ENCODE measurements at regions not wholly inside any gene's neighbourhood (a gene's known extent, or its start where the extent isn't known, plus 50 kb on each side); places are given as distances from the start of the nearest gene placed in this dataset.

- DNase-seq (ENCODE audit: low spot score) = no peak
Measured at GRCh38 chr3:59698091-59698490, 648.3 kb upstream of the CFAP20DC start.

GRCh38 chr3:59696783-59697182 lies 647.0 kb upstream of the CFAP20DC start:
- no peak for DNase-seq (ENCODE audit: low spot score)

GRCh38 chr3:59695860-59696259 lies 646.0 kb upstream of the CFAP20DC start:
- DNase-seq (ENCODE audit: low spot score) = no peak

GRCh38 chr3:59692117-59692516 lies 642.3 kb upstream of the CFAP20DC start:
- DNase-seq (ENCODE audit: low spot score) = no peak

GRCh38 chr3:59690886-59691285 lies 641.1 kb upstream of the CFAP20DC start:
- DNase-seq (ENCODE audit: low spot score) = no peak

GRCh38 chr3:59688636-59689035 lies 638.8 kb upstream of the CFAP20DC start:
- DNase-seq (ENCODE audit: low spot score) = no peak

- no peak for DNase-seq (ENCODE audit: low spot score)
Measured at GRCh38 chr3:59685432-59685831, 635.6 kb upstream of the CFAP20DC start.

- no peak for DNase-seq (ENCODE audit: low spot score)
Measured at GRCh38 chr3:59684766-59685165, 634.9 kb upstream of the CFAP20DC start.

- no peak for DNase-seq (ENCODE audit: low spot score)
Measured at GRCh38 chr3:59680919-59681318, 631.1 kb upstream of the CFAP20DC start.

GRCh38 chr3:59677747-59678702 lies 628.2 kb upstream of the CFAP20DC start:
- DNase-seq (ENCODE audit: low spot score) = no peak

GRCh38 chr3:59675495-59675894 lies 625.7 kb upstream of the CFAP20DC start:
- DNase-seq (ENCODE audit: low spot score) = no peak

GRCh38 chr3:59663076-59663850 lies 613.4 kb upstream of the CFAP20DC start:
- no peak for DNase-seq (ENCODE audit: low spot score)

GRCh38 chr3:59660852-59661625 lies 611.2 kb upstream of the CFAP20DC start:
- no peak for DNase-seq (ENCODE audit: low spot score)

- DNase-seq (ENCODE audit: low spot score) = no peak
Measured at GRCh38 chr3:59660376-59660775, 610.6 kb upstream of the CFAP20DC start.

GRCh38 chr3:59659755-59660154 lies 609.9 kb upstream of the CFAP20DC start:
- DNase-seq (ENCODE audit: low spot score) = no peak

- DNase-seq (ENCODE audit: low spot score) = no peak
Measured at GRCh38 chr3:59658866-59659265, 609.0 kb upstream of the CFAP20DC start.

GRCh38 chr3:59658274-59658673 lies 608.4 kb upstream of the CFAP20DC start:
- DNase-seq (ENCODE audit: low spot score) = no peak

- DNase-seq (ENCODE audit: low spot score) = no peak
Measured at GRCh38 chr3:59655418-59656015, 605.7 kb upstream of the CFAP20DC start.

GRCh38 chr3:59654480-59655417 lies 604.9 kb upstream of the CFAP20DC start:
- no peak for DNase-seq (ENCODE audit: low spot score)

- DNase-seq (ENCODE audit: low spot score) = no peak
Measured at GRCh38 chr3:59654123-59654479, 604.3 kb upstream of the CFAP20DC start.
